Prostate gland (tissue), 2 donors: ENCODE measurements at regions not wholly inside any gene's neighbourhood (a gene's known extent, or its start where the extent isn't known, plus 50 kb on each side); places are given as distances from the start of the nearest gene placed in this dataset.

Source experiments
- DNase-seq: peaks from one replicate; pipeline ENCODE4 v3.0.0-alpha.2; 2019; ENCODE audit warnings: low spot score
- H3K27ac ChIP-seq, 2 donors: fragments of 200-600 bp; sonication (generic); 2 replicates each; pipeline ENCODE4 v1.5.1; 2017 to 2019
- H3K27me3 ChIP-seq: fragments of 200-600 bp; sonication (generic); replicated peaks from 2 replicates; pipeline ENCODE4 v1.5.1; 2019; ENCODE audit not compliant: insufficient read depth
- H3K36me3 ChIP-seq, 2 donors: fragments of 200-600 bp; sonication (generic); 1 replicate in 1 of 2; 2 replicates in 1 of 2; pipeline versions ENCODE4 v1.5.1 to v1.8.1; 2017 to 2019
- H3K4me1 ChIP-seq: fragments of 200-600 bp; sonication (generic); replicated peaks from 2 replicates; pipeline ENCODE4 v1.5.1; 2019
- H3K4me3 ChIP-seq, 2 donors: fragments of 200-600 bp; sonication (generic); 2 replicates each; pipeline ENCODE4 v1.5.1; 2017 to 2019
- H3K9me3 ChIP-seq: fragments of 200-600 bp; sonication (generic); 2 replicates; pipeline ENCODE4 v1.5.1; 2017
- POLR2A ChIP-seq: fragments of 450-650 bp; IDR thresholded peaks from one replicate; pipeline ENCODE4 v1.6.1; 2016; ENCODE audit warnings: antibody characterized with exemption, mild to moderate bottlenecking
- POLR2AphosphoS5 ChIP-seq: sonication (generic); formaldehyde crosslinking; IDR thresholded peaks from one replicate; pipeline ENCODE4 v1.6.1; 2017; ENCODE audit warnings: antibody characterized with exemption
- WGBS: methylation state at CpG from one replicate; pipeline ENCODE4 v1.1.5; 2018; 5-methylcytosine and 5-hydroxymethylcytosine counted together
- intact Hi-C: fragments of 100-400 bp; cut with DNase I; formaldehyde crosslinking; loops from one replicate; pipeline ENCODE4 v1.14.2; 2022
- small RNA-seq, 2 donors: library from RNA; depleted of rRNA; stranded (forward); fragments of <200 nt; gene quantifications; one replicate each; pipeline ENCODE3, GENCODE V24; 2016
- TF ChIP-seq, protein P1 (sequence below), 4 experiments: fragments of 200-600 bp in 2 of 4; fragments of 450-650 bp in 2 of 4; sonication (generic) in 2 of 4; IDR thresholded peaks; 1 replicate in 3 of 4; 2 replicates in 1 of 4; pipeline ENCODE4 v1.5.1; 2016 to 2019; ENCODE audit warnings: antibody characterized with exemption in 4 of 4, mild to moderate bottlenecking in 2 of 4, moderate library complexity in 2 of 4

DNA sequence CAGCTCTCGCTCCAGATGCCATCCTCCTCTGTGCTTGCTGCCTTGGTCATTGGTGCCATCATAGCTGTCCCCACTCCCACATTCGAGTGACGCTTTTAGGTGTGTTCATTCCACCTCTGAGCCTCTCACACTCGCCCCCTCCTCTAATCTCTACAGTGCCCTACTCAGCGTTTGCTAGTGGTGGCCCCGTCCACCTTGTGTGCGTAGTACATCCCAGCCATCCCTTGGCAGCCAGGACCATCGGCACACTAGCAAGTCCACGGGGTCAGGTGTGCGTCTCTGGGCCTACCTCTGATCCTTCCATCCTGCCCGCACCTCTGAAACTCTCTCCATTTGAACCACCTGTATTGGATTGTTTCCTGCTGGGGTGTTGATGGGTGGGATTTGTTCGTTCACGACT lies 54.2 kb upstream of the RGMA start:
- H3K36me3 ChIP-seq: no peaks in the 10 kb centered on the region
- TF ChIP-seq, protein P1, sequence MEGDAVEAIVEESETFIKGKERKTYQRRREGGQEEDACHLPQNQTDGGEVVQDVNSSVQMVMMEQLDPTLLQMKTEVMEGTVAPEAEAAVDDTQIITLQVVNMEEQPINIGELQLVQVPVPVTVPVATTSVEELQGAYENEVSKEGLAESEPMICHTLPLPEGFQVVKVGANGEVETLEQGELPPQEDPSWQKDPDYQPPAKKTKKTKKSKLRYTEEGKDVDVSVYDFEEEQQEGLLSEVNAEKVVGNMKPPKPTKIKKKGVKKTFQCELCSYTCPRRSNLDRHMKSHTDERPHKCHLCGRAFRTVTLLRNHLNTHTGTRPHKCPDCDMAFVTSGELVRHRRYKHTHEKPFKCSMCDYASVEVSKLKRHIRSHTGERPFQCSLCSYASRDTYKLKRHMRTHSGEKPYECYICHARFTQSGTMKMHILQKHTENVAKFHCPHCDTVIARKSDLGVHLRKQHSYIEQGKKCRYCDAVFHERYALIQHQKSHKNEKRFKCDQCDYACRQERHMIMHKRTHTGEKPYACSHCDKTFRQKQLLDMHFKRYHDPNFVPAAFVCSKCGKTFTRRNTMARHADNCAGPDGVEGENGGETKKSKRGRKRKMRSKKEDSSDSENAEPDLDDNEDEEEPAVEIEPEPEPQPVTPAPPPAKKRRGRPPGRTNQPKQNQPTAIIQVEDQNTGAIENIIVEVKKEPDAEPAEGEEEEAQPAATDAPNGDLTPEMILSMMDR (IDR thresholded peaks at IDR 0.05): no peak
- H3K27me3 ChIP-seq: no peaks in the 10 kb centered on the region
- no peak for DNase-seq
- intact Hi-C loops: no loop called here
- 96% methylated on average over 13 of the region's 13 CpGs for WGBS
- H3K4me3 ChIP-seq: no peak overlapping the region
- no peak overlapping the region for H3K27ac ChIP-seq
- H3K4me1 ChIP-seq: peaks cover 5% of the 10 kb centered on the region
- no peaks in the 10 kb centered on the region for H3K9me3 ChIP-seq

DNA sequence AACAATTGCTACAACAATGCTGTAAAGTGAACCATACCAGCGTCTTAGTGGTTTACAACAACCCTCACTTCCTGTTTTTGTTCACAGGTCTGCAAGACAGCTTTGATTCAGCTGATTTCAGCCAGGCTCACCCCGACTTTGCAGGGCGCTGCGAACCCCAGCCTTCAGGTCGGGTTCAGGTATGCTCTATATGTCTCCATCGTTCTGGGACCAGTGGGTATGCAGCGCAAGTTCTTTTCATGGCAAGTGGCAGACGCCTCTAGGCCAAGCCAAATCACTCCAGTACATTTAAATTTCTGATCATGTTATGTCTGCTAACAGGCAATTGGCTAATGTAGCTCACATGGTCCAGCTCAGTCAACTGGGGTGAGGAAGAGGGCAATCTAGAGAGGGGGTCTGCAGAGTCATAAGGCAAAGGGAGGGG lies 52.4 kb upstream of the RGMA start:
- Histone ChIP-seq H3K9me3 (no peaks in the 10 kb centered on the region), H3K4me3 (no peak overlapping the region), H3K4me1 (peaks cover 5% of the 10 kb centered on the region), H3K27ac (no peak overlapping the region), H3K36me3 (no peaks in the 10 kb centered on the region), H3K27me3 (no peaks in the 10 kb centered on the region)
- WGBS: 87% methylated on average over 8 of the region's 8 CpGs
- TF ChIP-seq POLR2A: no peak
- TF ChIP-seq, protein P1 (IDR thresholded peaks at IDR 0.05): no peak
- no peak for TF ChIP-seq POLR2AphosphoS5
- no peak for DNase-seq
- intact Hi-C loops: no loop called here

DNA sequence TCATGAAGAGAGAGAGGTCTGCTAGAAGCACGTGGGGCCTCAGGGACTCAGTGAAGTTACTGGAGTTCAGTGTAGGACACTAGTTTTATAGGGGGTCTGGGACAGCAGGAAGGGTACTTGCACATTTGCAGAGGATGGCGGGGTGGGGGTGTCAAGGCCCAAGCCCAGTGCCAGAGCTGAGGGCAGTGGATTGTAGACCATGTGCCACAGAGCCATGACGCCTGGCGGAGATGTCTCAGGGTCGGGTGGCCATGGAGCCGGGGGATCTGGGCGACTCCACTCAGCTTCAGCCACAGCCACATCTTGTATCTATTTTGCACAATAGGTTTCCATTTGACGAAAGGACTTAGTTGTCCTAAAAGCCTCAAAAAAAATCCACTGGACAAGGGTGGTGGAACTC lies 50.4 kb upstream of the RGMA start:
- intact Hi-C loops: no loop called here
- Histone ChIP-seq H3K9me3 (no peaks in the 10 kb centered on the region), H3K4me3 (no peak overlapping the region), H3K27me3 (no peaks in the 10 kb centered on the region), H3K4me1 (peaks cover 2% of the 10 kb centered on the region), H3K36me3 (no peaks in the 10 kb centered on the region), H3K27ac (no peak overlapping the region)
- 93% methylated on average over 8 of the region's 8 CpGs for WGBS
- TF ChIP-seq, protein P1 (IDR thresholded peaks at IDR 0.05): no peak
- no peak for TF ChIP-seq POLR2AphosphoS5
- TF ChIP-seq POLR2A: no peak
- no peak for DNase-seq

DNA sequence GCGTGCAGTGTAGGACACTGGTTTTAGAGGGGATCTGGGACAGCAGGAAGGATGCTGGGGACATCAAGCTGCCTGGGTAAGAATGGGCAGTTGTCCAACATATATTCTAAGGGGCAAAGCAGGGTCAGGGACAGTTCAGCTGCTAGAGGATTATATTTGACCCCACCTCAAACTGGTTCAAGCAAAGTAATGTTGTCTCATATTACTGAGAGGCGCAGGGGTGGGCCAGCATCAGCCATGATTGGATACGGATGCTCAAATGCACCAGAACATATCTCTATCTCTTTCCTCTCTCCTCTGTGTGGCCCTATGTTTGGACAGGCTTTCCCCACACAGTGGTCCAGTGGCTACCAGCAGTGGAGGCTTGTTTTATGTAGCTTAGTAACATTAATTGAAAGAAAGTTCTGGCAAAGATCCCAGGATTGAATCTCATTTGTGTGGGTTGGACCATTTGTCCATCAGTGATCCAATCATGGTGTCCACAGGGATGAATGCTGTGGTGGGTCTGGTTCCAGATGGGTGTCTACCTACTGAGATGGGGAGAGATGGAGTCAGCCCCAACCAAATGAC lies 49.8 kb upstream of the RGMA start:
- H3K27me3 ChIP-seq: no peaks in the 10 kb centered on the region
- WGBS: 94% methylated on average over 3 of the region's 3 CpGs
- no peaks in the 10 kb centered on the region for H3K36me3 ChIP-seq
- DNase-seq: no peak
- H3K4me1 ChIP-seq: no peaks in the 10 kb centered on the region
- TF ChIP-seq, protein P1 (IDR thresholded peaks at IDR 0.05): no peak
- H3K4me3 ChIP-seq: no peak overlapping the region
- no peak overlapping the region for H3K27ac ChIP-seq
- intact Hi-C loops: no loop called here
- H3K9me3 ChIP-seq: no peaks in the 10 kb centered on the region

Small RNA genes lying in the stretch of these regions (small RNA-seq; reads per million reads assigned to genes)
- gene AC103996.1: 0 reads per million in 2 donors
- gene AC112693.2: 0 reads per million in 2 donors
